Loucy (cell line): ENCODE measurements at regions not wholly inside any gene's neighbourhood (a gene's known extent, or its start where the extent isn't known, plus 50 kb on each side); places are given as distances from the start of the nearest gene placed in this dataset.

Experiments used
- H2AFZ ChIP-seq: fragments of 200-600 bp; sonication (generic); 2 replicates; pipeline ENCODE4 v1.6.0; 2016; ENCODE audit warnings: antibody characterized with exemption, mild to moderate bottlenecking, low read length, moderate library complexity
- H3F3A ChIP-seq: fragments of 200-600 bp; 2 replicates; pipeline ENCODE4 v1.6.0; 2016; ENCODE audit warnings: antibody characterized with exemption, low read depth, mild to moderate bottlenecking
- H3K27me3 ChIP-seq: fragments of 200-600 bp; sonication (generic); 2 replicates; pipeline ENCODE4 v1.6.1; 2014; ENCODE audit warnings: low read length, mild to moderate bottlenecking; ENCODE audit not compliant: insufficient read depth, poor library complexity, severe bottlenecking
- H3K36me3 ChIP-seq: fragments of 200-600 bp; sonication (generic); 2 replicates; pipeline ENCODE4 v1.6.1; 2016; ENCODE audit warnings: low read length; ENCODE audit not compliant: insufficient read depth
- H3K4me1 ChIP-seq: fragments of 200-600 bp; sonication (generic); 2 replicates; pipeline ENCODE4 v1.5.1; 2014; ENCODE audit warnings: low read length, mild to moderate bottlenecking; ENCODE audit not compliant: insufficient read depth, poor library complexity, severe bottlenecking
- H3K4me2 ChIP-seq: fragments of 200-600 bp; sonication (generic); 2 replicates; pipeline ENCODE4 v1.6.0; 2014; ENCODE audit warnings: antibody characterized with exemption, low read length, low read depth, mild to moderate bottlenecking; ENCODE audit not compliant: poor library complexity, severe bottlenecking
- H3K4me3 ChIP-seq: fragments of 200-600 bp; sonication (generic); 2 replicates; pipeline ENCODE4 v1.5.1; 2014; ENCODE audit warnings: low read length, mild to moderate bottlenecking, mixed read lengths; ENCODE audit not compliant: poor library complexity, severe bottlenecking
- H3K79me2 ChIP-seq: fragments of 200-600 bp; sonication (generic); 2 replicates; pipeline ENCODE4 v1.6.1; 2014; ENCODE audit warnings: low read length; ENCODE audit not compliant: insufficient read depth
- H3K9ac ChIP-seq: fragments of 200-600 bp; sonication (generic); 2 replicates; pipeline ENCODE4 v1.6.0; 2014; ENCODE audit warnings: mild to moderate bottlenecking, low read depth, low read length, moderate library complexity; ENCODE audit not compliant: poor library complexity, severe bottlenecking
- H3K9me2 ChIP-seq: fragments of 200-600 bp; sonication (generic); replicated peaks from 2 replicates; pipeline ENCODE4 v1.6.1; 2016; ENCODE audit warnings: low read depth, low read length, mixed read lengths
- H3K9me3 ChIP-seq: fragments of 200-600 bp; sonication (generic); 2 replicates; pipeline ENCODE4 v1.6.1; 2014; ENCODE audit warnings: mild to moderate bottlenecking, antibody characterized with exemption, low read length, low read depth; ENCODE audit not compliant: insufficient read depth
- H4K20me1 ChIP-seq: fragments of 200-600 bp; sonication (generic); 2 replicates; pipeline ENCODE4 v1.6.0; 2014; ENCODE audit warnings: antibody characterized with exemption, low read length, mild to moderate bottlenecking; ENCODE audit not compliant: insufficient read depth, poor library complexity, severe bottlenecking
- CTCF ChIP-seq: fragments of 200-600 bp; sonication (generic); conservative IDR thresholded peaks from 2 replicates; pipeline ENCODE4 v1.5.1; 2014; ENCODE audit warnings: mild to moderate bottlenecking, antibody characterized with exemption, low read length
- EZH2phosphoT487 ChIP-seq: fragments of 200-600 bp; IDR thresholded peaks from 2 replicates; pipeline ENCODE4 v1.6.1; 2018; ENCODE audit warnings: antibody characterized with exemption, mild to moderate bottlenecking, moderate library complexity, borderline replicate concordance

DNA sequence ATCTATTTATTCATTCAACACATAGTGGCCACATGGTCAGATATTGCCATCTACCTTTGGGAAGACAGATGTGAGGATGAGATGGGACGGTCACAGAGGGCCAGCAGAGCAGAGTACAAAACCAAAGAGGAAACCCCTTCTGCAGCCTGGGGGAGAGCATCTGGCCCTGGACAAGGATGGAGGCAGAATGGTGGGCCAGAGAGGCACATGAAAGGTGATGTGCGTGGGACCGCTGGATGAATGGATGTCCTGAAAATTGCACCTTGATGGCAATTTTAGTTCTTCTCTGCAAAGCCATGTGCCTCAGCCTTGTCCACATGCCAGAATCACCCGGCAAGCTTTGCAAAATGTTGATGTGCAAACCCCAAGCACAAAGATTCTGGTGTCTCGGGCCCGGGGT, 77.4 kb upstream of the CD93 start:
- no peaks in the 10 kb centered on the region for H3F3A ChIP-seq
- no peak overlapping the region for H2AFZ ChIP-seq
- no peaks in the 10 kb centered on the region for H3K79me2 ChIP-seq
- H3K4me3 ChIP-seq: no peak overlapping the region
- H3K9me2 ChIP-seq: no peaks in the 10 kb centered on the region
- no peaks in the 10 kb centered on the region for H4K20me1 ChIP-seq
- no peaks in the 10 kb centered on the region for H3K27me3 ChIP-seq
- H3K9ac ChIP-seq: no peak overlapping the region
- H3K36me3 ChIP-seq: no peaks in the 10 kb centered on the region
- H3K4me2 ChIP-seq: no peak overlapping the region
- TF ChIP-seq EZH2phosphoT487 (no peak), CTCF (no peak)
- H3K4me1 ChIP-seq: peaks cover 27% of the 10 kb centered on the region
- H3K9me3 ChIP-seq: no peaks in the 10 kb centered on the region

- no peak overlapping the region for H3K4me3 ChIP-seq
- TF ChIP-seq CTCF (no peak), EZH2phosphoT487 (no peak)
- no peak overlapping the region for H2AFZ ChIP-seq
- no peak overlapping the region for H3K9ac ChIP-seq
- H3K4me1 ChIP-seq: peaks cover 27% of the 10 kb centered on the region
- no peaks in the 10 kb centered on the region for H4K20me1 ChIP-seq
- H3K4me2 ChIP-seq: no peak overlapping the region
- H3K9me2 ChIP-seq: no peaks in the 10 kb centered on the region
- H3K27me3 ChIP-seq: no peaks in the 10 kb centered on the region
- H3F3A ChIP-seq: 0 out of 2 replicates have a peak, but pooled peaks cover 5% of the 10 kb centered on the region
- no peaks in the 10 kb centered on the region for H3K79me2 ChIP-seq
- H3K9me3 ChIP-seq: no peaks in the 10 kb centered on the region
- no peaks in the 10 kb centered on the region for H3K36me3 ChIP-seq
Measured at GRCh38 chr20:23162887-23163286, 76.8 kb upstream of the CD93 start.

DNA sequence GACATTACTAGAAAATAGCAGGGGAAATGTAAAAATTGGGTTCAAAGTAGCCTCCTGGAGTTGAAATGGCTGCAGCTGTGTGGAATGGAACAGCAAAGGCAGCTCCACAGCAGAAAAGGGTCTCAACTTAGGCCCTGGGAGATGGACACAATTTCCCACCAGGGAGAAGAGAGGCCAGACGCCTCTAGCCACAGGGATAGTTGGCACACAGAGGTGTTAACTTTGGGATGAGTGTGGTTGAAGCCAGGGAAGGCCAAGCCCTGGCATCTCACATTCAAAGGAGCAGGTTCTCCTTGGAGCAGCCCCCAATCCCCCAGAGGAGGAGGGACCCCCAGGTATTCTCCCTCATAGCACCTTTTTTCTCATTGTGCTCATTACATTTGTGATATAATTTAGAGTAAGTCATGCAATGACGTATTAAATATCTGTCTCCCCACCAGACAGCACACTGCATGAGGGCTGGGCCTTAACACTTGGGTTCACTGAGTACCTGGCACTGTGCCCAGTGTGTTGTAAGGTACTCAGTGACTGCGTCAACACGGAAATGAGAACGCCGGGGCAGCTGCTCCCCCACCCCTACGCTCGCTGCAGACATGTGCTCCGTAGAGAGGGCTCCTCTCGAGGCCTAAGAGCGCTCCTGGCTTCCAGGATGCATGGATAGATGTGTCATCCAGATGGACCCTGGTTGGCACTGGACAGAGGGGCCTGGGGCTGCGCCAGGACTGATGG, 76.0 kb upstream of the CD93 start:
- no peak overlapping the region for H3K4me3 ChIP-seq
- no peaks in the 10 kb centered on the region for H4K20me1 ChIP-seq
- 0 out of 2 replicates have a peak, but pooled peaks cover 5% of the 10 kb centered on the region for H3F3A ChIP-seq
- no peaks in the 10 kb centered on the region for H3K36me3 ChIP-seq
- H3K4me2 ChIP-seq: no peak overlapping the region
- no peaks in the 10 kb centered on the region for H3K9me2 ChIP-seq
- no peaks in the 10 kb centered on the region for H3K9me3 ChIP-seq
- no peaks in the 10 kb centered on the region for H3K27me3 ChIP-seq
- peaks cover 27% of the 10 kb centered on the region for H3K4me1 ChIP-seq
- H2AFZ ChIP-seq: no peak overlapping the region
- no peaks in the 10 kb centered on the region for H3K79me2 ChIP-seq
- H3K9ac ChIP-seq: no peak overlapping the region
- TF ChIP-seq EZH2phosphoT487: no peak
- no peak for TF ChIP-seq CTCF
